ENCODE measurements at regions not wholly inside any gene's neighbourhood (a gene's known extent, or its start where the extent isn't known, plus 50 kb on each side); places are given as distances from the start of the nearest gene placed in this dataset.
"Not testable (repeated sequence)": the region's sequence is repeated elsewhere in the genome, so short reads cannot be mapped to it uniquely, and the experiment has no call there.

- H3K27ac ChIP-seq, result no peak overlapping the region
- H3K9me3 ChIP-seq (ENCODE audit: low read depth, low read length), result no peaks in the 10 kb centered on the region
- no peak overlapping the region for H3K9ac ChIP-seq (ENCODE audit: insufficient read length)
- TF ChIP-seq EZH2 (IDR thresholded peaks at IDR 0.05) (no peak), FOXP2 (optimal IDR thresholded peaks at IDR 0.05; ENCODE audit: control extremely low read depth, extremely low read length, insufficient read depth) (no peak), POLR2AphosphoS5 (IDR thresholded peaks at IDR 0.05; ENCODE audit: borderline replicate concordance, low read depth, low read length) (no peak)
- no peaks in the 10 kb centered on the region for H3K36me3 ChIP-seq (ENCODE audit: insufficient read depth, low read length)
- H3K4me3 ChIP-seq, result no peak overlapping the region
- no peak for DNase-seq (ENCODE audit: low read depth, low spot score)
Measured at GRCh38 chr16:21526923-21527807, 72.2 kb upstream of the METTL9 start.

GRCh38 chr16:21529060-21529658 lies 70.2 kb upstream of the METTL9 start:
- not testable (repeated sequence) for H3K9ac ChIP-seq (ENCODE audit: insufficient read length); H3K4me3 ChIP-seq; DNase-seq (ENCODE audit: low read depth, low spot score); H3K36me3 ChIP-seq (ENCODE audit: insufficient read depth, low read length); H3K9me3 ChIP-seq (ENCODE audit: low read depth, low read length); H3K27ac ChIP-seq

GRCh38 chr16:21530729-21531383 lies 68.5 kb upstream of the METTL9 start:
- not testable (repeated sequence) for H3K27ac ChIP-seq; H3K36me3 ChIP-seq (ENCODE audit: insufficient read depth, low read length); DNase-seq (ENCODE audit: low read depth, low spot score); H3K9me3 ChIP-seq (ENCODE audit: low read depth, low read length); H3K9ac ChIP-seq (ENCODE audit: insufficient read length); H3K4me3 ChIP-seq

- not testable (repeated sequence) for H3K27ac ChIP-seq; DNase-seq (ENCODE audit: low read depth, low spot score); H3K36me3 ChIP-seq (ENCODE audit: insufficient read depth, low read length); H3K9me3 ChIP-seq (ENCODE audit: low read depth, low read length); H3K9ac ChIP-seq (ENCODE audit: insufficient read length); H3K4me3 ChIP-seq
Measured at GRCh38 chr16:21532996-21533395, 66.4 kb upstream of the METTL9 start.

GRCh38 chr16:21533474-21533873 lies 65.9 kb upstream of the METTL9 start:
- H3K9me3 ChIP-seq (ENCODE audit: low read depth, low read length); H3K27ac ChIP-seq; DNase-seq (ENCODE audit: low read depth, low spot score); H3K9ac ChIP-seq (ENCODE audit: insufficient read length); H3K4me3 ChIP-seq; H3K36me3 ChIP-seq (ENCODE audit: insufficient read depth, low read length): not testable (repeated sequence)

- H3K27ac ChIP-seq; DNase-seq (ENCODE audit: low read depth, low spot score): not testable (repeated sequence)
Measured at GRCh38 chr16:21534561-21534960, 64.8 kb upstream of the METTL9 start.

GRCh38 chr16:21535201-21535600 lies 64.2 kb upstream of the METTL9 start:
- not testable (repeated sequence) for H3K27ac ChIP-seq; H3K4me3 ChIP-seq; H3K9ac ChIP-seq (ENCODE audit: insufficient read length); H3K9me3 ChIP-seq (ENCODE audit: low read depth, low read length); H3K36me3 ChIP-seq (ENCODE audit: insufficient read depth, low read length); DNase-seq (ENCODE audit: low read depth, low spot score)

More at GRCh38 chr16:21534561-21534960, 64.8 kb upstream of the METTL9 start:
- H3K9ac ChIP-seq (ENCODE audit: insufficient read length); H3K4me3 ChIP-seq; H3K36me3 ChIP-seq (ENCODE audit: insufficient read depth, low read length); H3K9me3 ChIP-seq (ENCODE audit: low read depth, low read length): not testable (repeated sequence)

- not testable (repeated sequence) for H3K36me3 ChIP-seq (ENCODE audit: insufficient read depth, low read length); H3K9ac ChIP-seq (ENCODE audit: insufficient read length); DNase-seq (ENCODE audit: low read depth, low spot score); H3K27ac ChIP-seq; H3K4me3 ChIP-seq; H3K9me3 ChIP-seq (ENCODE audit: low read depth, low read length)
Measured at GRCh38 chr16:21536740-21537139, 62.6 kb upstream of the METTL9 start.

GRCh38 chr16:21537598-21537997 lies 61.8 kb upstream of the METTL9 start:
- not testable (repeated sequence) for H3K9me3 ChIP-seq (ENCODE audit: low read depth, low read length); H3K36me3 ChIP-seq (ENCODE audit: insufficient read depth, low read length); H3K27ac ChIP-seq; DNase-seq (ENCODE audit: low read depth, low spot score); H3K4me3 ChIP-seq; H3K9ac ChIP-seq (ENCODE audit: insufficient read length)

- not testable (repeated sequence) for H3K36me3 ChIP-seq (ENCODE audit: insufficient read depth, low read length); H3K27ac ChIP-seq; H3K9me3 ChIP-seq (ENCODE audit: low read depth, low read length); H3K4me3 ChIP-seq; H3K9ac ChIP-seq (ENCODE audit: insufficient read length); DNase-seq (ENCODE audit: low read depth, low spot score)
Measured at GRCh38 chr16:21539107-21539618, 60.2 kb upstream of the METTL9 start.

GRCh38 chr16:21540770-21541433 lies 58.5 kb upstream of the METTL9 start:
- H3K36me3 ChIP-seq (ENCODE audit: insufficient read depth, low read length); H3K9ac ChIP-seq (ENCODE audit: insufficient read length); DNase-seq (ENCODE audit: low read depth, low spot score); H3K27ac ChIP-seq; H3K9me3 ChIP-seq (ENCODE audit: low read depth, low read length); H3K4me3 ChIP-seq: not testable (repeated sequence)

GRCh38 chr16:21541611-21542051 lies 57.7 kb upstream of the METTL9 start:
- not testable (repeated sequence) for H3K9me3 ChIP-seq (ENCODE audit: low read depth, low read length); DNase-seq (ENCODE audit: low read depth, low spot score); H3K27ac ChIP-seq; H3K36me3 ChIP-seq (ENCODE audit: insufficient read depth, low read length); H3K4me3 ChIP-seq; H3K9ac ChIP-seq (ENCODE audit: insufficient read length)

- not testable (repeated sequence) for H3K27ac ChIP-seq; H3K9ac ChIP-seq (ENCODE audit: insufficient read length); H3K36me3 ChIP-seq (ENCODE audit: insufficient read depth, low read length); DNase-seq (ENCODE audit: low read depth, low spot score); H3K9me3 ChIP-seq (ENCODE audit: low read depth, low read length); H3K4me3 ChIP-seq
Measured at GRCh38 chr16:21542075-21542474, 57.3 kb upstream of the METTL9 start.

Measured in SK-N-MC (cell line).